Left ventricle myocardium inferior (tissue), 1 donor: ENCODE measurements at regions not wholly inside any gene's neighbourhood (a gene's known extent, or its start where the extent isn't known, plus 50 kb on each side); places are given as distances from the start of the nearest gene placed in this dataset.
"Not testable (repeated sequence)": the region's sequence is repeated elsewhere in the genome, so short reads cannot be mapped to it uniquely, and the experiment has no call there.

ENCODE experiments used
- DNase-seq: peaks from one replicate; pipeline ENCODE4 v3.0.0-alpha.2; 2020
- H3K27ac ChIP-seq: fragments of 200-600 bp; replicated peaks from 2 replicates; pipeline ENCODE4 v1.8.0; 2021
- H3K27me3 ChIP-seq: fragments of 200-600 bp; 2 replicates; pipeline ENCODE4 v1.8.0; 2021; ENCODE audit warnings: low read depth
- H3K36me3 ChIP-seq: fragments of 200-600 bp; 2 replicates; pipeline ENCODE4 v1.8.0; 2021
- H3K4me1 ChIP-seq: fragments of 200-600 bp; 2 replicates; pipeline ENCODE4 v1.8.0; 2021
- H3K4me3 ChIP-seq: fragments of 200-600 bp; 2 replicates; pipeline ENCODE4 v1.8.0; 2021; ENCODE audit warnings: mild to moderate bottlenecking, moderate library complexity
- H3K9me3 ChIP-seq: fragments of 200-600 bp; replicated peaks from 2 replicates; pipeline ENCODE4 v1.8.0; 2021
- intact Hi-C: fragments of 100-400 bp; cut with micrococcal nuclease; formaldehyde crosslinking; loops from one replicate; pipeline ENCODE4 v1.11.0; 2022
- TF ChIP-seq, protein P1 (sequence below): fragments of 200-600 bp; IDR thresholded peaks from 2 replicates; pipeline ENCODE4 v1.8.0; 2021; ENCODE audit warnings: antibody characterized with exemption, mild to moderate bottlenecking, borderline replicate concordance
- donor health status: DM: no; HTN: yes; CAD: no; lungs with severe emphysema.

GRCh38 chr12:46516238-46516932 lies 143.8 kb upstream of the SLC38A2 start:
- Histone ChIP-seq H3K36me3 (no peaks in the 10 kb centered on the region), H3K4me1 (peaks cover 25% of the 10 kb centered on the region), H3K27ac (no peak overlapping the region), H3K9me3 (peaks cover 3% of the 10 kb centered on the region), H3K27me3 (no peaks in the 10 kb centered on the region), H3K4me3 (no peak overlapping the region)
- TF ChIP-seq, protein P1, sequence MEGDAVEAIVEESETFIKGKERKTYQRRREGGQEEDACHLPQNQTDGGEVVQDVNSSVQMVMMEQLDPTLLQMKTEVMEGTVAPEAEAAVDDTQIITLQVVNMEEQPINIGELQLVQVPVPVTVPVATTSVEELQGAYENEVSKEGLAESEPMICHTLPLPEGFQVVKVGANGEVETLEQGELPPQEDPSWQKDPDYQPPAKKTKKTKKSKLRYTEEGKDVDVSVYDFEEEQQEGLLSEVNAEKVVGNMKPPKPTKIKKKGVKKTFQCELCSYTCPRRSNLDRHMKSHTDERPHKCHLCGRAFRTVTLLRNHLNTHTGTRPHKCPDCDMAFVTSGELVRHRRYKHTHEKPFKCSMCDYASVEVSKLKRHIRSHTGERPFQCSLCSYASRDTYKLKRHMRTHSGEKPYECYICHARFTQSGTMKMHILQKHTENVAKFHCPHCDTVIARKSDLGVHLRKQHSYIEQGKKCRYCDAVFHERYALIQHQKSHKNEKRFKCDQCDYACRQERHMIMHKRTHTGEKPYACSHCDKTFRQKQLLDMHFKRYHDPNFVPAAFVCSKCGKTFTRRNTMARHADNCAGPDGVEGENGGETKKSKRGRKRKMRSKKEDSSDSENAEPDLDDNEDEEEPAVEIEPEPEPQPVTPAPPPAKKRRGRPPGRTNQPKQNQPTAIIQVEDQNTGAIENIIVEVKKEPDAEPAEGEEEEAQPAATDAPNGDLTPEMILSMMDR = no peak
- intact Hi-C loops = no loop called here
- no peak for DNase-seq

GRCh38 chr12:46515829-46516228 lies 143.3 kb upstream of the SLC38A2 start:
- Histone ChIP-seq H3K36me3 (no peaks in the 10 kb centered on the region), H3K4me1 (peaks cover 20% of the 10 kb centered on the region), H3K9me3 (peaks cover 9% of the 10 kb centered on the region), H3K27me3 (no peaks in the 10 kb centered on the region), H3K4me3 (no peak overlapping the region), H3K27ac (no peak overlapping the region)
- TF ChIP-seq, protein P1 = no peak
- intact Hi-C loops = no loop called here
- no peak for DNase-seq

GRCh38 chr12:46514886-46515285 lies 142.3 kb upstream of the SLC38A2 start:
- intact Hi-C loops = no loop called here

DNA sequence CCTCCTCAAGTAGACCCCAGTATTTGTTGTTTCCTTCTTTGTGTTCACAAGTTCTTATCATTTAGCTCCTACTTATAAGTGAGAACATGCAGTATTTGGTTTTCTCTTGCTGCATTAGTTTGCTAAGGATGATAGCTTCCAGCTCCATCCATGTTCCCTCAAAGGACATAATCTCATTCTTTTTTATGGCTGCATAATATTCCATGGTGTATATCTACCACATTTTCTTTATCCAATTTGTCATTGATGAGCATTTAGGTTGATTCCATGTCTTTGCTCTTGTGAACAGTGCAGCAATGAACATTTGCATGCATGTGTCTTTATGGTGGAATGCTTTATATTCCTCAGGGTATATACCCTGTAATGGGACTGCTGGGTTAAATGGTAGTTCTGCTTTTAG lies 137.7 kb upstream of the SLC38A2 start:
- H3K27ac ChIP-seq, H3K27me3 ChIP-seq, H3K4me1 ChIP-seq, H3K4me3 ChIP-seq, H3K36me3 ChIP-seq, DNase-seq, intact Hi-C loops: not testable (repeated sequence)
- peaks cover 36% of the 10 kb centered on the region for H3K9me3 ChIP-seq

More at GRCh38 chr12:46514886-46515285, 142.3 kb upstream of the SLC38A2 start:
- H3K4me1 ChIP-seq = peaks cover 20% of the 10 kb centered on the region
- DNase-seq = no peak
- no peaks in the 10 kb centered on the region for H3K36me3 ChIP-seq
- no peak overlapping the region for H3K4me3 ChIP-seq
- H3K27ac ChIP-seq = no peak overlapping the region
- TF ChIP-seq, protein P1 = no peak
- H3K27me3 ChIP-seq = no peaks in the 10 kb centered on the region
- H3K9me3 ChIP-seq = peaks cover 16% of the 10 kb centered on the region

GRCh38 chr12:46509135-46509534 lies 136.6 kb upstream of the SLC38A2 start:
- Histone ChIP-seq H3K27ac (no peak overlapping the region), H3K9me3 (peaks cover 44% of the 10 kb centered on the region), H3K4me3 (no peak overlapping the region), H3K4me1 (no peaks in the 10 kb centered on the region), H3K36me3 (no peaks in the 10 kb centered on the region), H3K27me3 (no peaks in the 10 kb centered on the region)
- intact Hi-C loops = no loop called here
- TF ChIP-seq, protein P1 = no peak
- no peak for DNase-seq

DNA sequence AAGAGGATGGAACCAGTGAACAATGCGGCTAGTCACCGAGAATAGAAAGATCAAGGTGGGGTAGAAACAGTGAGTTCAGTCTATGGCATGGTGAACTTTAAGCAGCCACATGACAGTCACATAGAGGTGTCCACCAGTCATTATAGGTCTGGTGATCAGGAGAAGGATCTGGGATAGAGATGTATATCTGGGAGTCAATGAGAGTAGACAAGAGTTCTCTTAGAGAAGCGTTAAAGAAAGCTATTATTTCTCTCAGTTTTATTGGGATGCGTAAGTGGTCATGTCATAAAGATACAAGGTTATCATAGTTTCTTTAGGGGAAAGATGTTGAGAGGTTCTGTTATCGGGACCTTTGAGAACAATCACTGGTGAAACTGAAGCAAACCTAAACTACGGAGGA lies 136.1 kb upstream of the SLC38A2 start:
- Histone ChIP-seq H3K36me3 (no peaks in the 10 kb centered on the region), H3K4me3 (no peak overlapping the region), H3K9me3 (peaks cover 46% of the 10 kb centered on the region), H3K27me3 (no peaks in the 10 kb centered on the region), H3K4me1 (no peaks in the 10 kb centered on the region), H3K27ac (no peak overlapping the region)
- intact Hi-C loops = no loop called here
- no peak for DNase-seq
- TF ChIP-seq, protein P1 = no peak
